ENCODE measurements at regions not wholly inside any gene's neighbourhood (a gene's known extent, or its start where the extent isn't known, plus 50 kb on each side); places are given as distances from the start of the nearest gene placed in this dataset.

DNA sequence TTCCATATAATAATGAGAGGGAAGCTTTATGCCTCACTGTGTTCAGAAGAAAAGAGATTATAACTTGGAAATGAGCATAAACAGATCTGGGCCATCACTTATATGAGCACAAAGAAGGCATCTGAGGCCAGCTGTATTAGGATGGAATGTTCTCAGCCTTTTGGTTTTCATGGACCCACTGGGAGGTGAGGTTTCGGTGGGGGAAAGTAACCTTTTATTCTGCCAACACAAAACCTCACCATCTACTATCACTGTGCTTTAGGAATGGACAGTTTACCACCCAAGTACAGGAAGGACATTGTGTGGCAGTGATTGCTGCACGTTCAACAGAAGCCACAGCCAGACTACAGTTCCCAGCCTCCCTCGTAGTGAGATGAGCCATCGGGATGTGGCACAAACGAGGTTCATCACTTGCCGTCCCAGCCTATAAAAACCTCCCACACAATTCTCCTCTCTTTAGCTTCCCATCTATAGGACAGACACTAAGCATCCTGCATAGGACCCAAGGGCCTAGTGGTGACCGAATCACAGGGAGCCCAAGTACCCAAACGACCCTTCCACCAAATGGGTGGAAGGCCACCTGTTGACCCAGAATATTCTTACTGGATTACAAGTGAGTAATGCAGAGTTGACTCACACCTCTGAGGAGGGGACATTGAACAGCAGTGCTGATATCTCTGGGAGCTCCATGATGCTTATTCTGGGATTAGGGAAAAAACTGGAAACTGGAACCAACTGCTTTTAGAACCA, 121.5 kb upstream of the RAG2 start:
- Mint-ChIP-seq H3K27ac (no peak overlapping the region), H3K9me3 (no peaks in the 10 kb centered on the region), H3K4me3 (no peak overlapping the region)

DNA sequence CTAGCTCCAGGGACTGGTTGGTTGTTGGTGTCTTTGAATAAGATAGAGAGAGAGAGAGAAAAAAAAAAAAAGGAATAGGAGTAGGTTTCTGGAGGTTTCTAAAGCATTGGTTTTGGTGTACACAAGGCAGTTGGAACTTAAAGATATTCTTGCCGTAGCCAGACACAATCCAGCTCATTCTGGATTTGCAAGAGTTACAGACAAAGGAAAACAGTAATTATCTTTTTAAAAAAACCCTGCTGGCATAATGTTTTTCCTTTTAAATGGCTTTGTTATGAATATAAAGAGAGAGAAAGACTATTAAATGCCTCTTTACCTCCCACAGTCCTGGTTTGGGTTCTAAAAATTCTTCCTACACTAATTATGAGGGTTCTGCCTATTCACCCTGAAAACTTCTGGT, 120.4 kb upstream of the RAG2 start:
- no peaks in the 10 kb centered on the region for H3K36me3 Mint-ChIP-seq
- H3K4me1 Mint-ChIP-seq = no peaks in the 10 kb centered on the region
- H3K9me3 Mint-ChIP-seq = no peaks in the 10 kb centered on the region
- ATAC-seq = no peak
- no peak overlapping the region for H3K27ac Mint-ChIP-seq
- no peak overlapping the region for H3K4me3 Mint-ChIP-seq
- H3K27me3 Mint-ChIP-seq = peaks cover 7% of the 10 kb centered on the region

More for the DNA sequence above, 121.5 kb upstream of the RAG2 start:
- Mint-ChIP-seq H3K4me1 (peaks cover 3% of the 10 kb centered on the region), H3K27me3 (peaks cover 7% of the 10 kb centered on the region), H3K36me3 (no peaks in the 10 kb centered on the region)
- ATAC-seq = no peak

DNA sequence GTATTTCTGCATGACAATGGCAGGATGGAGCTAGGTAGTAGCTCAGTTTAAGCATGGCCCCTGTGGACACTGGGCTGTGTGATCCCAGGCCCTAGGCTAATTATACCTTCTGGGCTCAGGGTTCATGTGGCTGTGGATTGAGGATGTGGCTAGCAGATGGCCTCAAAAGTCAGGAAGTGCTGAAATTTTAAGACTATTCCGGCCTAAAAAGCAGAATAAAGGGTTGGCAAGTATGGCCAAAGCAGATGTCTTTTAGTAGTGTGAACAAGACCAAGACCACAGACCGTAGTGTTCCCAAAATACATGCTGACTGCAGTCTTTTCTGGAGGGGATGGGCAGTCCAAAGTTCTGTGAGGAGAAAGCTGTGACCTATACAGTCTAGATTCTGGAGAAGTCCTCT, 115.7 kb upstream of the RAG2 start:
- no peaks in the 10 kb centered on the region for H3K9me3 Mint-ChIP-seq
- H3K27me3 Mint-ChIP-seq = peaks cover 16% of the 10 kb centered on the region
- H3K36me3 Mint-ChIP-seq = no peaks in the 10 kb centered on the region
- ATAC-seq = peak; percentile 29
- H3K4me1 Mint-ChIP-seq = no peaks in the 10 kb centered on the region
- H3K4me3 Mint-ChIP-seq = no peak overlapping the region
- no peak overlapping the region for H3K27ac Mint-ChIP-seq

DNA sequence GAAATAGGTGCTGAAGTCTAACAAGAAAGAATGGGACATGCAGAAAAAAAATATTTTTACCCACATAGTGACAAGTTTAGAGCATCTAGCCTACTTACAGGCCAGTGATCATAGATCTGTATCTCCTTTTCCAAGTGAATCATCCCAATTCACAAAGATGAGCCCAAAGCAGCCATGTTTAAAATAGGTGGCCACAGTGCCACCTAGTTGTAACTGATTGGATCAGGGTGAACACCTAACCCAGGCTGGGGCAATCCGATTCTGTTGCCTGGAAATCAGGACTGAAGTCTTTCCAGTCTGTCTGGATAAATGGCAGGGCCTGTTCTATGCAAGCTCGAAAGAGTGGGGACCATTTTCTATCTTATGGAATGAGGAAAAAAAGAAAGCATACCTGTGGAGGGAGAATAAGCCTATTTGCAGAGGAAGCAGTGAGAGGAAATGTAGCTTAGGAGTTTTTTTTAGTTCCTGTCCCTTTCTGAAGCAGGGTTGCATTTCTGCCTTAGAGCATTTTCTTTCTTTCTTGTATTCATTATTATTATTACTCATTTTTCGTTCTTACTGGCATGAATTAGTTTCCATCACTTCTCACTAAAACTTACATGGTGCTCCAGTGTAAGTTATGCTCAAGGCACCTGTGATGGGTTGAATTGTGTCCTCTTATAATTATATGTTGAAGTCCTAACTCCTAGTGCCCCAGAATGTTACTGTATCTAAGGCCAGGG, 113.2 kb upstream of the RAG2 start:
- Mint-ChIP-seq H3K27ac (no peak overlapping the region), H3K4me1 (no peaks in the 10 kb centered on the region), H3K36me3 (no peaks in the 10 kb centered on the region), H3K4me3 (no peak overlapping the region), H3K27me3 (peaks cover 20% of the 10 kb centered on the region), H3K9me3 (no peaks in the 10 kb centered on the region)
- no peak for ATAC-seq

Data from stimulated activated memory B cell treated with anti-CD40 and anti-IgM and Interleukin-4, amounts not matched to agents 10 μg/mL and 1 μg/mL and 100 μg/mL, for 72 hours (primary cell).